ENCODE measurements at regions not wholly inside any gene's neighbourhood (a gene's known extent, or its start where the extent isn't known, plus 50 kb on each side); places are given as distances from the start of the nearest gene placed in this dataset.

DNA sequence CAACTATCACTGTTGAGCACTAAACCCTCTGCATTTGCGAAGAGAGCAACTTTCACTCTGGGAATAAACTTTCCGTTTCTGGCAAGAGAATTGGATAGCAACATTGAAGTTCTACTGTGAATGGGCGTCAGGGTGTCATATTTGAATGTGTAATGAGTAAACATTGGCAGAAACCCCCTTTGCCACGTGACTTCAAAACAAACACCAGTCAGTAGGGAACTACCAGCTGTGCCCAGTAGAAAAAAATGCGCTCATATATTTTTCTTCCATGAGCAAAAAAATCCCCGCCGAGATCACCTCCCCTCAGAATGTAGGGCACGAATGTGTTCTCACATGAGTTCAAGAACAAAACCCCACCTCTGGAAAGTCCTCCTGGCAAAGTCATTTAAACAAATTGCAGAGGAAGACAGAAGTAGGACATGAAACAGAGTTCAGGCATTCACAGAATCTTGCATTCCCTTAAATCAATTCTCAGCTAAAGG, 80.6 kb downstream of the BTG1 start:
- TF ChIP-seq, protein P1, sequence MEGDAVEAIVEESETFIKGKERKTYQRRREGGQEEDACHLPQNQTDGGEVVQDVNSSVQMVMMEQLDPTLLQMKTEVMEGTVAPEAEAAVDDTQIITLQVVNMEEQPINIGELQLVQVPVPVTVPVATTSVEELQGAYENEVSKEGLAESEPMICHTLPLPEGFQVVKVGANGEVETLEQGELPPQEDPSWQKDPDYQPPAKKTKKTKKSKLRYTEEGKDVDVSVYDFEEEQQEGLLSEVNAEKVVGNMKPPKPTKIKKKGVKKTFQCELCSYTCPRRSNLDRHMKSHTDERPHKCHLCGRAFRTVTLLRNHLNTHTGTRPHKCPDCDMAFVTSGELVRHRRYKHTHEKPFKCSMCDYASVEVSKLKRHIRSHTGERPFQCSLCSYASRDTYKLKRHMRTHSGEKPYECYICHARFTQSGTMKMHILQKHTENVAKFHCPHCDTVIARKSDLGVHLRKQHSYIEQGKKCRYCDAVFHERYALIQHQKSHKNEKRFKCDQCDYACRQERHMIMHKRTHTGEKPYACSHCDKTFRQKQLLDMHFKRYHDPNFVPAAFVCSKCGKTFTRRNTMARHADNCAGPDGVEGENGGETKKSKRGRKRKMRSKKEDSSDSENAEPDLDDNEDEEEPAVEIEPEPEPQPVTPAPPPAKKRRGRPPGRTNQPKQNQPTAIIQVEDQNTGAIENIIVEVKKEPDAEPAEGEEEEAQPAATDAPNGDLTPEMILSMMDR (IDR thresholded peaks at IDR 0.05; ENCODE audit: low read length): no peak
- TF ChIP-seq EZH2 (IDR thresholded peaks at IDR 0.05; ENCODE audit: borderline replicate concordance, low read length): no peak
